NOMO-1 treated with DMSO at 0.1 percent for 48 hours (cell line): ENCODE measurements at regions not wholly inside any gene's neighbourhood (a gene's known extent, or its start where the extent isn't known, plus 50 kb on each side); places are given as distances from the start of the nearest gene placed in this dataset.
"Not testable (repeated sequence)": the region's sequence is repeated elsewhere in the genome, so short reads cannot be mapped to it uniquely, and the experiment has no call there.

Source experiments
- DNase-seq: peaks from one replicate; lab custom pipeline; 2025; ENCODE audit not compliant: unreplicated experiment; lab: John Stamatoyannopoulos, UW

DNA sequence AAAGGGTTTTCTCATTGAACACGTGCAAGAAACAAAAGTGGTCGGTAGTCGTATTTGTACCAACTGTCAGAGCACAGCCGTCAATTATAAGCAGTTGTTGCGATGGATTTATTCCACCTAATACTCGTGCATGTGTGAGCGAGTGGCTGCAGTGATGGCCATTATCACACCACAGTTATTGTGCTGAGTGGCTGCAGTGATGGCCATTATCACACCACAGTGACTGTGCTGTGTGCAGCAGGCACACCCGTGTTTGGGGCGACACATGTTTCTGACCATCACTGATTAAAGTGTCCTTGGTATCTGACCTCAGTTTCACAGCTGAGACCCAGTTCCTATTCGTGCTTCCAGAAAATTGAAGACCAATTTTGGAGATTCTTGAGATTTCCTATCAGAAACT lies 142.9 kb upstream of the PFKP start:
- DNase-seq = no peak

DNA sequence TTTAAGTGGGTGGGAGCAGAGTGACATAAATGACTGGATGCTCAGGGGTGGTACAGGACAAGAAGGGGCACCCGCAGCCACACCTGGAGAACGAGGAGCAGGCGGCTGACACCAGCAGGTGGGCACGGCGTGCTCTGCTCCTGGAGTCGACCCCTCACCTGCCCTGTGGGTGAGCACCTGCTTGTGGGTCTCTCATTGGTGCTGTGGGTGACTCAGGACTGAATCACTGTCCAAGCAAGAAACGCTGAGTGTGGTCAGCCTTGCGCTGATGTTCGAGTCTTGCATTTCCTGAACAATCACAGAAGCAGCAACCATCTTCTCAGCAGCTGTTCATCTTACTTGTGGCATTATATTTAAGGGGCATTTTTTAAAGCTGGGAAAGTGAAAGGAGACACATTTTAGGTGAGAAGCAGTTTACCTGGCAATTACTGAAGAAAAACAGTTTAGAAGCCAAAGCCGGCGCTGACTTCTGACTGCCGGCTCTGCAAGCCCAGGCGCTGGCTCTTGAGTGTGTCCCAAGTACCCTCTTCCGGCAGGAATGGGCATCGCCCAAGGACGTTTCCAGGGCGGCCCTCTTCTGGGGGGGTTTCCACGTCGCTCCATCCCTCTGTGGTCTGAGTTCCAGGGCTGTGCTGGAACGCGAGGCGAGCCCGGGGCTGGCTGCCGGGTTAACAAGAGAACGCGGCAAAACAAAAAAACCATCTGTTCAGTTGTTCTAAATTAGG lies 145.2 kb upstream of the PFKP start:
- peak; percentile 29 for DNase-seq

- DNase-seq = no peak
Measured at GRCh38 chr10:2920637-2921036, 146.7 kb upstream of the PFKP start.

- no peak for DNase-seq
Measured at GRCh38 chr10:2920168-2920567, 147.2 kb upstream of the PFKP start.

DNA sequence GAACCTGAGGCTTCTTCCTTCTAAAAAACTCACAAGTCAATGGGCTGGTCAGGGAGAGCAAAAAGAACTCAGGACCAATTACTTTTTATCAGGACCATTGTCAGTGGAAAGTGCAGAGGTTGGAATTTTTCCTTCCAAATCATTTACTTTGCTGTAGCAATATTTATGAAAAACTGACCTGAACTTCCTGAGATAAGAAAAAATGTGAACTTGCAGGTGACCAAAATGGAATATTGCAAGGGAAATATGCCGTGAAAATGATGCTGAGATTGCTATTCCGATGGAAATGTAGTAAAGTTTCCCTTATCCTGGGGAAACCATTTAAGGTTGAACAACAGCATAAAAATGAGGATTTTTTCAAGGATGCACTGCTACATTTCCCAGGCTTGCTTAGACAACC lies 148.3 kb upstream of the PFKP start:
- DNase-seq = no peak

GRCh38 chr10:2918489-2918888 lies 148.9 kb upstream of the PFKP start:
- no peak for DNase-seq

DNA sequence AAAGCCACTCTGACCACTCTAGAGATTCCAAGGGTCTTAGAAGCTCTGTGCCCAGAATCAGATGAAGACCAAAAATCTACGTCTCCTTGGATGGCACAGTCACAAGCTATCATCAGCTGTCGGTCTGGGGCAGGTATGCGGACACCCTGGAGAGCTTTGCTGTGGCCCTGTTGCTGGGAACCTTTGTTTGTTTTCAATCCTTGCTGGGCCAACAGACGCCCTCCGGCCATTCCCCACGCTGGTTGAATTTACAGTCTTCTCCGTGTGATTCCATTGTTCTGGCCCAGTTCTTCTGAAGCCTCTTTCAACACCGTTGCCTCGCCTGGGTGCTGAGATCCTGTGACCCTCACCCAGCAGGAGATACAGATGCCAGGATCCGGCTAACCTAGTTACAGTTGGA lies 149.4 kb upstream of the PFKP start:
- no peak for DNase-seq

- DNase-seq = no peak
Measured at GRCh38 chr10:2915412-2915811, 151.9 kb upstream of the PFKP start.

DNA sequence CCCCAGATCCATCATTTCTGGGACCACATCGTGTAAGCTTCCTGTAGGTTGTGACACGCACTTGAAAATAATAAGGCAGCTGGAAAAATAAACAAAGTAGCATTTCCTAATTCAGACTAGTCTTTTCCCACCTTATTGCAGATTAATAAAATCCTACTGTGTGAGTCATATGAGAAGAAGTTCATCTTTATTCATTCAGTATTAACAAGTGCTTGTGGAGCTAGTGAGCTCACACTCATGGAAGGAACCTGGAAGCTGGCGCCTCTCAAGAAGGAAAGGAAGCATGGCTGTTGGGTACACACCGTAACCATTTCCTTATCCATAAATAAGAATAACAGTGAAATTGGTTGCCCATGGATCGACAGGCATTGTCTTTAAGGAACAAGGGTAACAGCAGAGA lies 152.6 kb upstream of the PFKP start:
- no peak for DNase-seq

DNA sequence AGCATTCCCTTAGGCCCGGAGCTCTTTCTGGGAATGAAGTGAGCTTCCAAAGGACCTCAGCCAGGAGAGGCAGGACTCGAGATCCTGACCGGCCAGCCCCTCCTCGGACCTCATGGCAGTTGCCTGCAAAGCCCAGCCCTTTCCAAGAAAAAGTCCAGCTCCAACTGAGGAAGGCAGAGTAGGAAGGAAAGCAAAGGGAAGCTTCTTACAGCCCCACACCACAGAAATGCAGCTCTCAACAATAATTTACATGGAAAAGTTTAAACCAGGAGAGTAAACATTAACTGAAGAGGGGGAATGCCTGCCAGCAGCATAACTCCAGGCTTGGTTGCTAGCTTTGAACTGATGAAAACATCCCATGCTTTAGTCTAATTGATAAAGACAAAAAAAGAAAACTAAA lies 153.9 kb upstream of the PFKP start:
- no peak for DNase-seq

GRCh38 chr10:2910656-2911055 lies 156.7 kb upstream of the PFKP start:
- no peak for DNase-seq

DNA sequence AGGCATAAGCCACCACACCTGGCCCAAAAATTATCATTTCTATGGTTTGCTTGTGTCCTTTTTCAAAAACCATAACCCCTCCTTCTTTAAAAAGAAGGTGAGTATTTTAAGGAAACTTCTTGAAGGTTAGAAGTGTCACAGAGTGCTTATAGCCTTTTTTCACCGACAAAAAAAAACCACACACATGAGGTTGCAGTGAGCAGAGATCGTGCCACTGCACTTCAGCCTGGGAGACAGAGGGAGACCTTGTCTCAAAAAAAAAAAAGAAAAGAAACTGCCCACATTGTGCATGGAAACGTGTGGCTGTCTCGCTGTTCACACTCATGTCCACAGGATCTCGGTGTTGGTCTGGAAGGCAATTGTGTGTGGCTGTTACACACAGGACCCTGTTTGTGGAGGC lies 157.4 kb upstream of the PFKP start:
- DNase-seq = no peak

DNA sequence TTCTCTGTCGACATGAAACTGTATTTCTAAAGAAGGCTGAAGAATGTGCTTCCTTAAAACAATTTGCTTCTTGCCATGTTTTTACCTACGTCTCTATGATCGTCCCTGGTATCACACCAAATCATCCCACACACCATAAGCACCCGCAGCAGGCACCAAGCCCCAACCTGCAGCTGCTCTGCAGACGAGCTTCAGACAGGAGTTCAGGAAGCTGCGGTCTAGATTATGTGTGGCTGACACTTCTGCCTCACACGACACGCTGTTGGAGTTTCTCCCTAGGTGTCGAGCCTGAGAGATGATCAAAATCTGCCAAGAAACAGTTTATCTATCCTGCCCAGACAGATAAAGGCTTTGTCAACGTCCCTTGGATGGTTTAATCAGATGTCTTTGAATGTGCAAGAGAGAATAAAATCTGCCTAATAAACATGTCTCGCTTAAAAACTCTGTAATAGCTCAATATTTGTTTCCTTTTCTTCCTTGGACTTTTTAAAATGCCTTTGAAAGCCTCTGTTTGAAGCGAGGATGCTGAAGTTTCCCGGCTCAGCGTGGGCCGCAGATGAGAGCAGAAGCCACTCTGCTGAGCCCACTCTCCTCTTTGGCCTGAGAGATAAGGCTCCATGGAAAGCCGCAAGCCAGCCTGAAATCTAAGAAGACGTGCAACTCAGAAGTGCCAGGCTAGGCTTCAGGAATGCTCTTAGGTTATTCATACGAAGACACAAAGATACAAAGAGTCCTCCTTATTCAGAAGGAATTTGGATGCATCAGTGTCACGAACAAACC lies 158.3 kb upstream of the PFKP start:
- DNase-seq = peak; percentile 37

DNA sequence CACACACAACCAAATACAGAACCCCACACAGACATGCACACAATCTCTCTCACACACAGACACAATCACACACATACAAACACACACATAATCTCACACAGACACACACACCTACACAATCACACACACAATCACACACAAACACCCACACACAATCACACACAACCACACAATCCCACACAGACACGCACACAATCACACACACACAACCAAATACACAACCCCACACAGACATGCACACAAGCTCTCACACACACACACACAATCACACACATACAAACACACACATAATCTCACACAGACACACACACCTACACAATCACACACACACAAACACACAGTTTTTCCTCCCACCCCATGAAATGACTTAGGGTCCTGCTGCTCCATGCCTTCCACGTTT lies 160.4 kb upstream of the PFKP start:
- DNase-seq = no peak

- no peak for DNase-seq
Measured at GRCh38 chr10:2905851-2906250, 161.5 kb upstream of the PFKP start.

DNA sequence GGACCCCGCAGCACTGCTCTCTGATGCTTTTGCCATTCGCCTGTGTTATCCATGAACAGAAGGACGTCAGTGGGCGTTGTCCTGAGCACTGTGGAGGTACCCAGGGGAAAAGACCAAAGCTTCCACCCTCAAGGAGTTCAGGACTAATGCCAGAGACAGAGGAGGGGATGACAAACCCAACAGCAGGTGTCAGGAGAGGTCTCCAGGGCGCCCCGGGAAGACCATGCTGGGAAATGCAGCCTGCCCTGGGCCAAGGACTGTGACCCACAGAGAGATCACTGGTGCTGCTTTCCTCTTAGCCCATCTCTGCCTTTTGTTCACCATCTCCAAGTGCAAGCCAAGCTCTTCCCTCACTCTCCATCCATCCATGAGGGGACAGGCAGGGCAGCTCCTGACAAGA lies 166.8 kb upstream of the PFKP start:
- no peak for DNase-seq

DNA sequence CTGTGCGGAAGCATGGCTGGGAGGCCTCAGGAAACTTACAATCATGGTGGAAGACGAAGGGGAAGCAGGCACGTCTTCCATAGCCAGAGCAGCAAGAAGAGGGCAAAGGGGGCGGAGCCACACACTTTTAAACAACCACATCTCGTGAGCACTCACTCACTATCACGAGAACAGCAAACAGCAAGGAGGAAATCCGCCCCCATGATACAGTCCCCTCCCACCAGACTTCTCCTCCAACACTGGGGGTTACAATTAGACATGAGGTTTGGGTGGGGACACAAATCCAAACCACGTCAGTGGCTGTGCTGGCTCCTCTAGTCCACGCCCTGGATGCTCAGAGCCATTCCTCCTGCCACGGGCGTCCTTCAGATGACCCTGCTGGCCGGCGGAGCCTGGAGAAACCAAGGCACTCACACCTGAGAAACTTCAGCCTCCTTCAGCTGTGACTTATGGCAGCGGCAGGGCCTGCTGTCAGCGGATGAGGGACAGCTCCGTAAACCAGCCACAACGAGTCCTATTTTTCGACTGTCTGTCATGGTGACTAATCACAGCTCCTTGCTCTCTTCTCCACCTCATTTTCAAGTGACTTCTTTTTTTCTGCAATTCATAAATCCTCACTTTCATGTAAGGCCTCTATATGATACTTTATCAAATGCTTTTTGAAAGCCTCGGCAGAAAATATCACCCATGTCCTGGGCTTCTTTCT lies 167.9 kb upstream of the PFKP start:
- no peak for DNase-seq

DNA sequence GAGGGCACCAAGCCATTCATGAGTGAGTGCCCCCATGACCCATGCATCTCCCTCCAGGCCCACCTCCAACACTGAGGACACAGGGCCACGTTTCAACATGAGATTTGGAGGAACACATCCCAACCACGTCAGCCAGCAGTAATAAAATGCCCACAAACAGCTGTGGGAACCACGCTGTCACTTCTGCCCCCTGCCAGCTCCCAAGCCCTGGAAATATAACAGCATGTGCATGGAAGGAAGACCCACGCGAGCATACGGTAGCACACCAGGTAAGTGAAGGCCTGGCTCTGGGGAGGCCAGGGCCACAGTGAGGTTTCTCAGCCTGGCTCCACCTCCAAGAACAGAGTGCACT lies 168.9 kb upstream of the PFKP start:
- no peak for DNase-seq

GRCh38 chr10:2897619-2898508 lies 169.5 kb upstream of the PFKP start:
- peak; percentile 42 for DNase-seq

- DNase-seq = not testable (repeated sequence)
Measured at GRCh38 chr10:2896334-2896733, 171.0 kb upstream of the PFKP start.

DNA sequence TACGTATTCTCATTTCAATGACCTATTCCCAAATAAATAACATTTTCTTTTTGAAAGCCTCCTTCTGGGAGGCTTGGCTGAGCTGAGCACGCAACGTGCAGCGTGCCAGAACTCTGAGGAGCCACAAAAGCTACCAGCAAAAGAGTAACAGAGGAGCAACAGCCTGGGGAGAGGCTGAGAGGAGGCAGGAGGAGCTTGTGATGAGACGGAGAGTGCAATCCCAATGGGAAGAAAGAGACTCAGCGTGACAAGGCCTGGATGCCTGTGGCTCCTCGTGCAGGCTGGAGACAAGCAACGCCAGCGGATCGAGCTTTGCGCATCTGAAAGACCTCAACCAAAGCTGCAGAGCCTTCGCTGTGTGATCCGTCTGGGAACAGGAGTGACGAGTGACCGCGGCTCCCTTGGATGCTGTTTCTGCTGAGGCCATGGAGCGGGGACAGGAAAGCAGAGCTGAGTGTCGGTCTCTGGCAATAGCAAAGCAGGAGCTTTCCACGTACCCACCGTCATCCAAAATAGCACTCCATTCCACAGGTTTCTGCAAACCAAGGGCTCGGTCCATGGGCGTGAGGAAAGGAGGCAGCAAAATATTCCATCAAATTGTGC lies 171.7 kb upstream of the PFKP start:
- DNase-seq = no peak
